ENCODE measurements at regions not wholly inside any gene's neighbourhood (a gene's known extent, or its start where the extent isn't known, plus 50 kb on each side); places are given as distances from the start of the nearest gene placed in this dataset.

GRCh38 chr2:224137208-224137607, 98.1 kb upstream of the SERPINE2 start:
- no peak for TF ChIP-seq KLF5 (IDR thresholded peaks at IDR 0.05; ENCODE audit: partially characterized antibody)
- no peak for TF ChIP-seq CHD2 (IDR thresholded peaks at IDR 0.05; ENCODE audit: borderline replicate concordance, low read depth, low read length)
- no peak for TF ChIP-seq POLR2AphosphoS5 (IDR thresholded peaks at IDR 0.05; ENCODE audit: low read length)
- no peak for TF ChIP-seq BCL11A (IDR thresholded peaks at IDR 0.05; ENCODE audit: low read depth, low read length)
- TF ChIP-seq SIX5 (IDR thresholded peaks at IDR 0.05; ENCODE audit: low read depth, low read length, severe bottlenecking), result no peak
- no peak for TF ChIP-seq ZZZ3 (IDR thresholded peaks at IDR 0.05; ENCODE audit: control insufficient read depth, insufficient read length, low read depth)
- TF ChIP-seq NFYB (IDR thresholded peaks at IDR 0.05; ENCODE audit: insufficient read depth, low read depth, low read length), result no peak
- TF ChIP-seq HDAC2 (IDR thresholded peaks at IDR 0.05), result no peak
- TF ChIP-seq SRF (IDR thresholded peaks at IDR 0.05; ENCODE audit: low read depth in 2 of 2, low read length in 2 of 2), result no peak
- TF ChIP-seq ZNF274 (IDR thresholded peaks at IDR 0.05; ENCODE audit: insufficient read depth, insufficient read length), result no peak
- TF ChIP-seq EED (IDR thresholded peaks at IDR 0.05; ENCODE audit: low read depth), result no peak
- TF ChIP-seq GABPA (IDR thresholded peaks at IDR 0.05; ENCODE audit: low read depth), result no peak

All from GM12878 (cell line).